ENCODE measurements at regions not wholly inside any gene's neighbourhood (a gene's known extent, or its start where the extent isn't known, plus 50 kb on each side); places are given as distances from the start of the nearest gene placed in this dataset.

DNA sequence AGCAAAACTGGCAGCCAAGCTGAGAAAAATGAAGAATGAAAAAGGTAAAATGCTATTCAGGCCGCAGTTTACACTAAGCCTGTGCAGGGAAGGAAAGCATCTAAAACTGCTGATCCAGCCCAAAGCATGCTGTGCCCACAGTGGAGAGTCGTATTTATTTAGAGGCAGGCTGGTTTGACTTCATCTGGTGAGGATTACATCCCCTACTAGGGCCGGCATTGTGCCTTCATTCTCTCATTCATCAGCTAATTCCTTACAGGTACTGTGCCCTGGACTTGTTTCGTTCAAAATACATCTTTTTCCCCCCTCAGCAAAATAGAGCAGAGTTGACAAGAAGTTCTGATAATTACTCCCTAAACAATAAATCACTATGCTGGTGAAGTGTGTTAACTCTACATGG is 137.5 kb upstream of the DAP start:
- H3K4me3 ChIP-seq (ENCODE audit: low read depth, low read length) = no peak overlapping the region

DNA sequence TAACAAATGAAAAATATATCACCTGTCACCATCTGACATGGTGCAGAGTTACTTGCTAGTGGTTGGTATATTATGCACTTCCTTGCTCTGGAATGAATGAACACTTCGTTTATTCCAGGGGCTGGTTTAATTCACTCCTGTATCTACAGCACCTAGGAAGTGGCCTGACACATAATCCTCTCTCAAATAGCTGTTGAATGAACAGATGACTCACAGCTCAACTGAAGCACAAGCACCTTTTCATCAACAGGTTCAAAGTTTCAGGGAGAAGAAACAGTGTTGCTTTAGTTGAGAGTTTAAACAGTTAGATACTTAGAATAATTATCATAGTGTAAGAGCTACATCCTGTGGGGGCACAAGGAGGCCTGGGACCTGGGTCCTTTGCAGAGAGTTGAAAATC is 135.0 kb upstream of the DAP start:
- DNase-seq = no peak
- Histone ChIP-seq H3K27ac (no peak overlapping the region), H3K27me3 (replicated peaks) (no peaks in the 10 kb centered on the region), H3K36me3 (replicated peaks) (no peaks in the 10 kb centered on the region), H3K4me3 (ENCODE audit: low read depth, low read length) (no peak overlapping the region)
- TF ChIP-seq, protein P1, sequence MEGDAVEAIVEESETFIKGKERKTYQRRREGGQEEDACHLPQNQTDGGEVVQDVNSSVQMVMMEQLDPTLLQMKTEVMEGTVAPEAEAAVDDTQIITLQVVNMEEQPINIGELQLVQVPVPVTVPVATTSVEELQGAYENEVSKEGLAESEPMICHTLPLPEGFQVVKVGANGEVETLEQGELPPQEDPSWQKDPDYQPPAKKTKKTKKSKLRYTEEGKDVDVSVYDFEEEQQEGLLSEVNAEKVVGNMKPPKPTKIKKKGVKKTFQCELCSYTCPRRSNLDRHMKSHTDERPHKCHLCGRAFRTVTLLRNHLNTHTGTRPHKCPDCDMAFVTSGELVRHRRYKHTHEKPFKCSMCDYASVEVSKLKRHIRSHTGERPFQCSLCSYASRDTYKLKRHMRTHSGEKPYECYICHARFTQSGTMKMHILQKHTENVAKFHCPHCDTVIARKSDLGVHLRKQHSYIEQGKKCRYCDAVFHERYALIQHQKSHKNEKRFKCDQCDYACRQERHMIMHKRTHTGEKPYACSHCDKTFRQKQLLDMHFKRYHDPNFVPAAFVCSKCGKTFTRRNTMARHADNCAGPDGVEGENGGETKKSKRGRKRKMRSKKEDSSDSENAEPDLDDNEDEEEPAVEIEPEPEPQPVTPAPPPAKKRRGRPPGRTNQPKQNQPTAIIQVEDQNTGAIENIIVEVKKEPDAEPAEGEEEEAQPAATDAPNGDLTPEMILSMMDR (IDR thresholded peaks at IDR 0.05; ENCODE audit: low read depth, low read length, missing control alignments) = no peak
- in situ Hi-C loops (cut with HindIII; ENCODE audit: low pct_ligation_motif_present, low sequenced_read_pairs) = no loop called here

More for the DNA sequence above, 137.5 kb upstream of the DAP start:
- Histone ChIP-seq H3K27me3 (replicated peaks) (no peaks in the 10 kb centered on the region), H3K36me3 (replicated peaks) (no peaks in the 10 kb centered on the region), H3K27ac (no peak overlapping the region)
- no peak for DNase-seq
- TF ChIP-seq, protein P1 (IDR thresholded peaks at IDR 0.05; ENCODE audit: low read depth, low read length, missing control alignments) = no peak
- in situ Hi-C loops (cut with HindIII; ENCODE audit: low pct_ligation_motif_present, low sequenced_read_pairs) = no loop called here

DNA sequence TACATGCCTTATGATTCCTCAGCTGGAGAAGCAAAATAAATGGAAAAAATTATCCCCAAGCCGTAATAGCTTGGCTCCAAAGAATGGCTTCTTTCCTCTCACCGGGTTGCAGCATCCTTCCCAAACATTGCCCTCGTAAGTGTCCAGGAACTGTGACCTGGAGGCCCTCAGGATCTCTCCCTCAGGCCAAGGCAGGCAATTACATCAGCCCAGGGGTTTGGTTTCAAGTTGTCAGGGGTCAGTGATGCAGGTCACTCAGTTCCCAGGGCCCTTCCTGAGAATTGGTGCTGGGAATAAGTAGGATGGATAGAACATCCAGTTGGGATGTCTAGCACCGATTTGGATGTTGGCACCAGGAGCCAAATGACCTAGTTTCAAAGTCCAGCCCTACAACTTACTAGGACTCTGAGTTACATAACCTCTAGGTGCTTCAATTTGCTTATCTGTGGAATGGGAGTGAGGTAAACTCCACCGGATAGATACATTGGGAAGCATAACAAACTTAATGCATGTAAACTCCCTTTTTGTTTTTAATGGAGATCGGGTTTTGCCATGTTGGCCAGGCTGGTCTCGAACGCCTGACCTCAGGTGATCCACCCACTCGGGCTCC is 133.5 kb upstream of the DAP start:
- Histone ChIP-seq H3K4me3 (ENCODE audit: low read depth, low read length) (no peak overlapping the region), H3K27me3 (replicated peaks) (no peaks in the 10 kb centered on the region), H3K36me3 (replicated peaks) (no peaks in the 10 kb centered on the region), H3K27ac (no peak overlapping the region)
- in situ Hi-C loops (cut with HindIII; ENCODE audit: low pct_ligation_motif_present, low sequenced_read_pairs) = no loop called here
- DNase-seq = no peak
- TF ChIP-seq, protein P1 (IDR thresholded peaks at IDR 0.05; ENCODE audit: low read depth, low read length, missing control alignments) = no peak

DNA sequence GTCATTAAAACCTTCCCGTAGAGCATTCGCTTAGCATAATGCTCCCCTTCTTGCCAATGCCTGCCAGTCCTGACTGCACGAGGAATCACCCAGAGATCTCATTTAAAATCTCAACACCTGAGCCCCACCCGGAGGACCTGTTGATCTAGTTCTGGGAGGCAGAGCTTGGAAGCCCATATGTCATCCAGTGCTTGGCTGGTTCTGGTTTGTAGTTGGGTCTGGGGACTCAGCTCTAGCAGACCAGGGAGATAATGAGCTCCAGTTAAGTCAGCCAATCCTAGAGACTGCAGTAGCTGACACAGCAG is 131.8 kb upstream of the DAP start:
- no peaks in the 10 kb centered on the region for H3K36me3 ChIP-seq (replicated peaks)
- in situ Hi-C loops (cut with HindIII; ENCODE audit: low pct_ligation_motif_present, low sequenced_read_pairs) = no loop called here
- DNase-seq = no peak
- H3K4me3 ChIP-seq (ENCODE audit: low read depth, low read length) = no peak overlapping the region
- TF ChIP-seq, protein P1 (IDR thresholded peaks at IDR 0.05; ENCODE audit: low read depth, low read length, missing control alignments) = no peak
- no peak overlapping the region for H3K27ac ChIP-seq
- no peaks in the 10 kb centered on the region for H3K27me3 ChIP-seq (replicated peaks)

DNA sequence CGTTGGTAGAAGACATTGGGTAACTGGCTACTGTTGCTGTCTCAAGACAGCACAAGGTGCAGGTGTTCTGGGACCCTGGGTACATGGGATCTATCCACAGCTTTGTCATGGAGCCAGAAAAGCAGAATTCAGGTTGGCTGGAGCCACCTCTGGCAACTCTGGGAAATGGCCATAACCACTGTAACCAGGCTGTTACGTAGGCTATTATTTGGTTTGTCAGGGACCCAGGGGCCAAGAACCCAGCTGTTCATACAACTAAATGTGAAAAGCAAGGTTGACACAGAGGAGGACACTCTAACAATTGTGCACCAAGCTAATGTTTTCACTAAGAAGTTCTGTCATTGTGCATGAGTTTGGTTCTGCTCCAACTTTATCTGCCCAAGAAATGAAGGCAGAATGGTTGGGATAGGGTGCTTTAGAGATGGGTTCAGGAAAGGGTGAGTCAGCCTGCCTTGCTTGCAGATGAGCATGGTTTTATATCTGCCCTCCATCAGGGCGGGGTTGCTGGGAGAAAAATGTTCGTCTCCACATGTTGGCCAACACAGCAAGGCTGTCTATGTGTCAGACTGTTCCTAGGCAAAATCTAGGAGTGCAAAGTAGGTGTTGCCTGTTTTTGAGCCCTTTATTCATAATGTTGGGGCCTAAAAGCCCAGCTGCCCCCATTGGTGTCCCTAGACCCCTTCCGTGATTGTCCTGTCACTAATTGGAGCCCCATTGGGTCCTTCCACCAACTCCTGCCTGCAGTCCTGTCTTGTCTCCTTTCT is 131.3 kb upstream of the DAP start:
- in situ Hi-C loops (cut with HindIII; ENCODE audit: low pct_ligation_motif_present, low sequenced_read_pairs) = no loop called here
- TF ChIP-seq, protein P1 (IDR thresholded peaks at IDR 0.05; ENCODE audit: low read depth, low read length, missing control alignments) = no peak

More for the DNA sequence above, 131.3 kb upstream of the DAP start:
- no peaks in the 10 kb centered on the region for H3K27me3 ChIP-seq (replicated peaks)
- H3K36me3 ChIP-seq (replicated peaks) = no peaks in the 10 kb centered on the region
- no peak overlapping the region for H3K4me3 ChIP-seq (ENCODE audit: low read depth, low read length)
- no peak for DNase-seq
- H3K27ac ChIP-seq = no peak overlapping the region

Data from brain microvascular endothelial cell (primary cell).